Sigmoid colon (tissue), 6 donors: ENCODE measurements at regions not wholly inside any gene's neighbourhood (a gene's known extent, or its start where the extent isn't known, plus 50 kb on each side); places are given as distances from the start of the nearest gene placed in this dataset.

Experiments
- DNase-seq: peaks from one replicate; pipeline ENCODE4 v3.0.0-alpha.2; 2019
- H3K27ac ChIP-seq, 4 donors: fragments of 200-600 bp; sonication (generic); one replicate each; pipeline ENCODE4 v1.5.1; 2016 to 2019; ENCODE audit warnings: mild to moderate bottlenecking in 1 of 4
- H3K27me3 ChIP-seq, 3 donors: fragments of 200-600 bp; sonication (generic); one replicate each; pipeline ENCODE4 v1.5.1; 2019; ENCODE audit warnings: mild to moderate bottlenecking in 1 of 3
- H3K36me3 ChIP-seq, 4 donors: fragments of 200-600 bp; sonication (generic); one replicate each; pipeline ENCODE4 v1.5.1; 2016 to 2019
- H3K4me1 ChIP-seq, 4 donors: fragments of 200-600 bp; sonication (generic); one replicate each; pipeline ENCODE4 v1.5.1; 2017 to 2019
- H3K4me3 ChIP-seq, 4 donors: fragments of 200-600 bp; sonication (generic); one replicate each; pipeline ENCODE4 v1.5.1; 2017 to 2019; ENCODE audit warnings: mild to moderate bottlenecking in 2 of 4, moderate library complexity in 1 of 4
- H3K9me3 ChIP-seq, 4 donors: fragments of 200-600 bp in 3 of 4; sonication (generic) in 3 of 4; one replicate each; pipeline versions ENCODE4 v1.5.1 to v1.6.1; 2013 to 2019
- EP300 ChIP-seq, 4 donors: sonication (generic); formaldehyde crosslinking; IDR thresholded peaks; one replicate each; pipeline ENCODE4 v1.6.1; 2017; ENCODE audit warnings: antibody characterized with exemption in 4 of 4
- POLR2A ChIP-seq, 2 donors: fragments of 450-650 bp; IDR thresholded peaks; one replicate each; pipeline ENCODE4 v1.6.1; 2016; ENCODE audit warnings: antibody characterized with exemption in 2 of 2, mild to moderate bottlenecking in 2 of 2, moderate library complexity in 2 of 2
- POLR2AphosphoS5 ChIP-seq, 4 donors: sonication (generic); formaldehyde crosslinking; IDR thresholded peaks; one replicate each; pipeline ENCODE4 v1.6.1; 2017; ENCODE audit warnings: antibody characterized with exemption in 4 of 4
- WGBS, 2 donors: extraction: QIAGEN DNeasy Blood & Tissue Kit; methylation state at CpG; one replicate each; pipeline ENCODE4 v1.1.7; 2013; 5-methylcytosine and 5-hydroxymethylcytosine counted together
- intact Hi-C: fragments of 100-400 bp; cut with DNase I; formaldehyde crosslinking; loops from one replicate; pipeline ENCODE4 v1.15.1; 2023
- TF ChIP-seq, protein P1 (sequence below), 4 experiments: fragments of 450-650 bp in 3 of 4; fragments of 200-600 bp in 1 of 4; IDR thresholded peaks; one replicate each; pipeline ENCODE4 v1.5.1; 2016 to 2019; ENCODE audit warnings: antibody characterized with exemption in 4 of 4, mild to moderate bottlenecking in 3 of 4, moderate library complexity in 2 of 4
- donor health status: healthy with polysubstance abuse.
- donor health status: healthy.

DNA sequence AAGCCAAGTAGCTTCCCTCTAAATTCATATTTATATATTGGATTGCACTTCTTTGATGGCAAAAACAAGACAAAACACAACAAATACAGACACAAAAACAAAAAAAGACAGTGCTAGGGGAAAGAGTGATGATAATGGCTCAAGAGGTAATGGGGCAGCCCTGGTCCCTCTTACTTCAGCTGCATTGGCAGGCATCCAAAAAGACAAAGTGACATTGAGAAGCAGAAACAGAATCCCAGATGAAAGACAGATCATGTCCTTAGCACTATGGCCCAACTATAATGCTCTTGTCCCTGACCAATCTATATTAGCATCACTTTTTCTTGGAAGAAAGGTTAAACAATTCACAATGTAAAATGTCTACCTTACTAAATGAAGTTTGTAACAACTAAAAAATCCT is 76.2 kb downstream of the GPR85 start:
- Histone ChIP-seq H3K4me1 (no peaks in the 10 kb centered on the region), H3K27me3 (no peaks in the 10 kb centered on the region), H3K4me3 (no peak overlapping the region), H3K36me3 (no peaks in the 10 kb centered on the region), H3K27ac (no peak overlapping the region), H3K9me3 (no peaks in the 10 kb centered on the region)
- intact Hi-C loops: loop anchor here (10.0 kb wide), 1 partner anchor 694 kb away; no protein-coding TSS in a partner anchor
- TF ChIP-seq, protein P1, sequence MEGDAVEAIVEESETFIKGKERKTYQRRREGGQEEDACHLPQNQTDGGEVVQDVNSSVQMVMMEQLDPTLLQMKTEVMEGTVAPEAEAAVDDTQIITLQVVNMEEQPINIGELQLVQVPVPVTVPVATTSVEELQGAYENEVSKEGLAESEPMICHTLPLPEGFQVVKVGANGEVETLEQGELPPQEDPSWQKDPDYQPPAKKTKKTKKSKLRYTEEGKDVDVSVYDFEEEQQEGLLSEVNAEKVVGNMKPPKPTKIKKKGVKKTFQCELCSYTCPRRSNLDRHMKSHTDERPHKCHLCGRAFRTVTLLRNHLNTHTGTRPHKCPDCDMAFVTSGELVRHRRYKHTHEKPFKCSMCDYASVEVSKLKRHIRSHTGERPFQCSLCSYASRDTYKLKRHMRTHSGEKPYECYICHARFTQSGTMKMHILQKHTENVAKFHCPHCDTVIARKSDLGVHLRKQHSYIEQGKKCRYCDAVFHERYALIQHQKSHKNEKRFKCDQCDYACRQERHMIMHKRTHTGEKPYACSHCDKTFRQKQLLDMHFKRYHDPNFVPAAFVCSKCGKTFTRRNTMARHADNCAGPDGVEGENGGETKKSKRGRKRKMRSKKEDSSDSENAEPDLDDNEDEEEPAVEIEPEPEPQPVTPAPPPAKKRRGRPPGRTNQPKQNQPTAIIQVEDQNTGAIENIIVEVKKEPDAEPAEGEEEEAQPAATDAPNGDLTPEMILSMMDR (IDR thresholded peaks at IDR 0.05): no peak
- TF ChIP-seq EP300 (IDR thresholded peaks at IDR 0.05): no peak
- no peak for TF ChIP-seq POLR2A (IDR thresholded peaks at IDR 0.05)
- no peak for TF ChIP-seq POLR2AphosphoS5 (IDR thresholded peaks at IDR 0.05)
- no peak for DNase-seq

DNA sequence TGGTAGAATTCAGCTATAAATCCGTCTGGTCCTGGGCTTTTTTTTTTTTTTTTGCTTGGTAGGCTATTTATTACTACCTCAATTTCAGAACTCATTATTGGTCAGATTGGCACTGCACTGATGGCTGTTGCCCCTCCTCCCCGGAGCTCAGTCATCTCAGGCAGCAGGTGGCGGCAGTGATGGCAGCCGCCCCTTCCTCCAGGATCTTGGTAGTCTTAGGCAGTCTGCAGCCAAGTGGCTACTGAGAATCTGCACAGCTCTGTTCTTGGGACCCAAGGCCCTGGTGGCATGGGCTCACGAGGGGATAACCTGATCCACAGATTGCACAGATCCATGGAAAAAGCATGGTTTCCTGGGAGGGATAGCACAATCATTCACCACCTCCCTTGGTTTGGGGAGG is 77.9 kb downstream of the GPR85 start:
- TF ChIP-seq POLR2AphosphoS5 (IDR thresholded peaks at IDR 0.05) (no peak), EP300 (IDR thresholded peaks at IDR 0.05) (no peak), POLR2A (IDR thresholded peaks at IDR 0.05) (no peak)
- TF ChIP-seq, protein P1 (IDR thresholded peaks at IDR 0.05): no peak
- WGBS, 2 donors: 89 to 90% methylated on average over 5 of the region's 5 CpGs

DNA sequence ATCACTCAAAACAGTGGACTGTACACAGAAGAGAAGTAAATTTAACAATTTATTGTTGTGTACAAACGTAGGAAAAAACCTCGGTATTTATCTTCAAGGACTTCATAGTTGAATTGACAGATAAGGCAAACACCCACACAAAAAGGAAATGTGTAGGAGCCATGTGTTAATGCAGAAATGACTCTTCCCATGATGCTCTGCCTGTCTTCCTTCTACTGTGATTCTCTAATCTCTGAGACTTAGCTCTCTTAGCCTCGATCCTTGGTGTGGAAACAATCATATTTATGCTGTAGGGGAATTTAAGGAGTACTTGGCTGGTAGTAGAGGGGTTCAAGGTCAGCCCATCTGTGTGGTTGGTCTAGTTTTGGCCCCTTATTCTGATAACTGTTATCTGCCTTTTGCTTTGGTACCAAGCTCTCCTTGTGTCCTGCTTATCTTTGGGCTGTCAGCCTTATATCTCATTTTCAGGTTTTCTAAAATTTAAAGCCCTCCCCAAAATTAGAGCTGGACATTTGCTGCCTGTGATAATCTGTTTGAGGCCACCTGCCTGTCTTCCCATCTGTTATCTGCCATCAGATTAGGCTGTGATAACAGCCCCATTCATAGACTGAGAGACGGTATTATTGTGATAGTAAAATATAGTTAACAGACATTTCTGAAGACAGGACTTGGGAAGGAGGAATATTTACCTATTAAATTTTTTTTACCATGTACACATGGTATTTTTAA is 81.7 kb downstream of the GPR85 start:
- Histone ChIP-seq H3K4me3 (no peak overlapping the region), H3K4me1 (no peaks in the 10 kb centered on the region), H3K36me3 (no peaks in the 10 kb centered on the region), H3K27me3 (no peaks in the 10 kb centered on the region), H3K9me3 (no peaks in the 10 kb centered on the region), H3K27ac (no peak overlapping the region)
- intact Hi-C loops: no loop called here
- TF ChIP-seq POLR2A (IDR thresholded peaks at IDR 0.05) (no peak), POLR2AphosphoS5 (IDR thresholded peaks at IDR 0.05) (no peak), EP300 (IDR thresholded peaks at IDR 0.05) (no peak)
- TF ChIP-seq, protein P1 (IDR thresholded peaks at IDR 0.05): no peak
- WGBS, 2 donors: 59 to 68% methylated on average over 4 of the region's 4 CpGs
- no peak for DNase-seq

More for the DNA sequence above, 77.9 kb downstream of the GPR85 start:
- Histone ChIP-seq H3K9me3 (no peaks in the 10 kb centered on the region), H3K4me1 (no peaks in the 10 kb centered on the region), H3K36me3 (no peaks in the 10 kb centered on the region), H3K27ac (no peak overlapping the region), H3K27me3 (no peaks in the 10 kb centered on the region), H3K4me3 (no peak overlapping the region)
- no peak for DNase-seq
- intact Hi-C loops: no loop called here

DNA sequence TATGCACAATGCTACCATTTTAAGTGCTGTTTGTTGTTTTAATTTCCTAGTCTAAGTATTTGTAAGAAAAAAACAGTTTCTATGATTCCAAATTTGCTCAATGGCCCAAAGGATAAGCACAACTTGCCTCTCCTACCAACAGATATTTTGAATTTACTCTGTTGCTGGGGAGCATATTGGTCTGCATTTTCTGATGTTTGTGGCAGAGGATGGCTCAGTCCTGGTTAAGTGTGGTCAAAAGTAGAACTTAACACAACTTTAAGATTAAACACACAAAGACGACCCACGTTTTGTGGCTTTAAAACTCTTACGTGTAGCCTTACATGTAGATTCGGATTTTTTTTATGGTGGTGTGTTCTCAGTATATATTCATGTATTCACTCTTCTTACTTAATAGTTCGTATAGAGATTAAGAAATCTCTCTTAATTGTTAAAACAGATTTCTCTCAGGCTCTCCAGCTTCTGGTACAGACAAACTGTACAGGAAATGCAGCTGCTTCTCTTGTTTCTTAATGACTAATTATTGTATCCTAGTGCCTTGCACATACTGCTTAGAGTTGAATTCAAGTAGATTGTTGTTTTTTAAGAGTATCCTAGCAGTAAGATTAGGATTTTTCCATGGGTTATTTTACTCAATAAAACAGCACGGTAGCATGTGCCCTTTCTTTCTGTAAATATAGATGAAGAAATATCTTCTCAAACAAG is 86.2 kb downstream of the GPR85 start:
- no peak for DNase-seq
- 77 to 84% methylated on average over 6 of the region's 6 CpGs for WGBS, 2 donors
- H3K36me3 ChIP-seq: no peaks in the 10 kb centered on the region
- no peak overlapping the region for H3K27ac ChIP-seq
- no peaks in the 10 kb centered on the region for H3K9me3 ChIP-seq
- H3K4me3 ChIP-seq: no peak overlapping the region
- no peak for TF ChIP-seq EP300 (IDR thresholded peaks at IDR 0.05)
- TF ChIP-seq POLR2A (IDR thresholded peaks at IDR 0.05): no peak
- TF ChIP-seq POLR2AphosphoS5 (IDR thresholded peaks at IDR 0.05): no peak
- TF ChIP-seq, protein P1 (IDR thresholded peaks at IDR 0.05): no peak
- H3K27me3 ChIP-seq: no peaks in the 10 kb centered on the region
- peaks cover 0 to 5% (median 3%) of the 10 kb centered on the region in 4 donors for H3K4me1 ChIP-seq
- intact Hi-C loops: no loop called here
